T-helper 2 cell treated with Interferon-gamma antibody and Interleukin-4, amounts not matched to agents 5 μg/mL and 100 μg/mL, for 36 hours (primary cell): ENCODE measurements at regions not wholly inside any gene's neighbourhood (a gene's known extent, or its start where the extent isn't known, plus 50 kb on each side); places are given as distances from the start of the nearest gene placed in this dataset.

Experiments used
- DNase-seq: peaks from one replicate; pipeline ENCODE4 v3.0.0; 2021; ENCODE audit warnings: low spot score
- H3K27ac Mint-ChIP-seq: one replicate; pipeline ENCODE4 v1.8.0; 2021; ENCODE audit warnings: mild to moderate bottlenecking, mixed read lengths
- H3K27me3 Mint-ChIP-seq: one replicate; pipeline ENCODE4 v1.8.0; 2021; ENCODE audit warnings: low read depth, mixed read lengths
- H3K36me3 Mint-ChIP-seq: one replicate; pipeline ENCODE4 v1.8.0; 2021; ENCODE audit warnings: low read depth, mixed read lengths
- H3K4me1 Mint-ChIP-seq: one replicate; pipeline ENCODE4 v1.8.0; 2021; ENCODE audit warnings: low read depth, mixed read lengths
- H3K4me3 Mint-ChIP-seq: one replicate; pipeline ENCODE4 v1.8.0; 2022; ENCODE audit warnings: mild to moderate bottlenecking, moderate library complexity, mixed read lengths
- H3K9me3 Mint-ChIP-seq: one replicate; pipeline ENCODE4 v1.8.0; 2021; ENCODE audit warnings: mixed read lengths

GRCh38 chr3:109618766-109619378 is 281.5 kb upstream of the DPPA4 start:
- Mint-ChIP-seq H3K4me1 (no peaks in the 10 kb centered on the region), H3K9me3 (no peaks in the 10 kb centered on the region), H3K27ac (no peak overlapping the region), H3K36me3 (no peaks in the 10 kb centered on the region), H3K4me3 (no peak overlapping the region), H3K27me3 (no peaks in the 10 kb centered on the region)
- DNase-seq = no peak

- Mint-ChIP-seq H3K36me3 (no peaks in the 10 kb centered on the region), H3K27ac (no peak overlapping the region), H3K4me1 (no peaks in the 10 kb centered on the region), H3K27me3 (no peaks in the 10 kb centered on the region), H3K4me3 (no peak overlapping the region), H3K9me3 (no peaks in the 10 kb centered on the region)
- no peak for DNase-seq
Observed at GRCh38 chr3:109631897-109632296, 294.6 kb upstream of the DPPA4 start.

- H3K4me3 Mint-ChIP-seq = no peak overlapping the region
- H3K9me3 Mint-ChIP-seq = no peaks in the 10 kb centered on the region
- DNase-seq = no peak
- no peaks in the 10 kb centered on the region for H3K4me1 Mint-ChIP-seq
- no peaks in the 10 kb centered on the region for H3K27me3 Mint-ChIP-seq
- H3K36me3 Mint-ChIP-seq = no peaks in the 10 kb centered on the region
- H3K27ac Mint-ChIP-seq = no peak overlapping the region
Observed at GRCh38 chr3:109640146-109640652, 302.9 kb upstream of the DPPA4 start.

GRCh38 chr3:109642025-109642424 is 304.7 kb upstream of the DPPA4 start:
- Mint-ChIP-seq H3K4me1 (no peaks in the 10 kb centered on the region), H3K4me3 (no peak overlapping the region), H3K27ac (no peak overlapping the region), H3K9me3 (no peaks in the 10 kb centered on the region), H3K27me3 (no peaks in the 10 kb centered on the region), H3K36me3 (no peaks in the 10 kb centered on the region)
- DNase-seq = no peak

- no peak overlapping the region for H3K4me3 Mint-ChIP-seq
- no peak overlapping the region for H3K27ac Mint-ChIP-seq
- H3K4me1 Mint-ChIP-seq = no peaks in the 10 kb centered on the region
- no peak for DNase-seq
- no peaks in the 10 kb centered on the region for H3K9me3 Mint-ChIP-seq
- no peaks in the 10 kb centered on the region for H3K27me3 Mint-ChIP-seq
- H3K36me3 Mint-ChIP-seq = no peaks in the 10 kb centered on the region
Observed at GRCh38 chr3:109643590-109643989, 306.2 kb upstream of the DPPA4 start.

- no peaks in the 10 kb centered on the region for H3K4me1 Mint-ChIP-seq
- no peak overlapping the region for H3K27ac Mint-ChIP-seq
- no peak overlapping the region for H3K4me3 Mint-ChIP-seq
- no peaks in the 10 kb centered on the region for H3K27me3 Mint-ChIP-seq
- no peaks in the 10 kb centered on the region for H3K36me3 Mint-ChIP-seq
- no peaks in the 10 kb centered on the region for H3K9me3 Mint-ChIP-seq
- DNase-seq = no peak
Observed at GRCh38 chr3:109644332-109644731, 307.0 kb upstream of the DPPA4 start.

GRCh38 chr3:109644746-109645145 is 307.4 kb upstream of the DPPA4 start:
- no peak overlapping the region for H3K4me3 Mint-ChIP-seq
- no peaks in the 10 kb centered on the region for H3K27me3 Mint-ChIP-seq
- DNase-seq = no peak
- H3K27ac Mint-ChIP-seq = no peak overlapping the region
- H3K36me3 Mint-ChIP-seq = no peaks in the 10 kb centered on the region
- H3K4me1 Mint-ChIP-seq = no peaks in the 10 kb centered on the region
- H3K9me3 Mint-ChIP-seq = no peaks in the 10 kb centered on the region

GRCh38 chr3:109648027-109648426 is 310.7 kb upstream of the DPPA4 start:
- Mint-ChIP-seq H3K36me3 (no peaks in the 10 kb centered on the region), H3K9me3 (no peaks in the 10 kb centered on the region), H3K4me3 (no peak overlapping the region), H3K27ac (no peak overlapping the region), H3K4me1 (no peaks in the 10 kb centered on the region), H3K27me3 (no peaks in the 10 kb centered on the region)
- no peak for DNase-seq

- no peak overlapping the region for H3K4me3 Mint-ChIP-seq
- no peak overlapping the region for H3K27ac Mint-ChIP-seq
- H3K36me3 Mint-ChIP-seq = no peaks in the 10 kb centered on the region
- H3K9me3 Mint-ChIP-seq = no peaks in the 10 kb centered on the region
- H3K27me3 Mint-ChIP-seq = no peaks in the 10 kb centered on the region
- no peaks in the 10 kb centered on the region for H3K4me1 Mint-ChIP-seq
- DNase-seq = no peak
Observed at GRCh38 chr3:109656225-109656624, 318.9 kb upstream of the DPPA4 start.

GRCh38 chr3:109678600-109678999 is 341.3 kb upstream of the DPPA4 start:
- no peaks in the 10 kb centered on the region for H3K4me1 Mint-ChIP-seq
- no peaks in the 10 kb centered on the region for H3K36me3 Mint-ChIP-seq
- no peak overlapping the region for H3K27ac Mint-ChIP-seq
- DNase-seq = no peak
- no peak overlapping the region for H3K4me3 Mint-ChIP-seq
- no peaks in the 10 kb centered on the region for H3K9me3 Mint-ChIP-seq
- H3K27me3 Mint-ChIP-seq = no peaks in the 10 kb centered on the region

- Mint-ChIP-seq H3K9me3 (no peaks in the 10 kb centered on the region), H3K4me3 (no peak overlapping the region), H3K36me3 (no peaks in the 10 kb centered on the region)
Observed at GRCh38 chr3:109679664-109680063, 342.3 kb upstream of the DPPA4 start.

GRCh38 chr3:109683746-109684145 is 346.4 kb upstream of the DPPA4 start:
- no peaks in the 10 kb centered on the region for H3K4me1 Mint-ChIP-seq
- H3K36me3 Mint-ChIP-seq = no peaks in the 10 kb centered on the region

More at GRCh38 chr3:109679664-109680063, 342.3 kb upstream of the DPPA4 start:
- Mint-ChIP-seq H3K4me1 (no peaks in the 10 kb centered on the region), H3K27ac (no peak overlapping the region), H3K27me3 (no peaks in the 10 kb centered on the region)
- no peak for DNase-seq

GRCh38 chr3:109685084-109686079 is 348.0 kb upstream of the DPPA4 start:
- Mint-ChIP-seq H3K27ac (no peak overlapping the region), H3K9me3 (peaks cover 3% of the 10 kb centered on the region), H3K4me3 (no peak overlapping the region), H3K27me3 (no peaks in the 10 kb centered on the region), H3K36me3 (no peaks in the 10 kb centered on the region), H3K4me1 (no peaks in the 10 kb centered on the region)
- DNase-seq = no peak

More at GRCh38 chr3:109683746-109684145, 346.4 kb upstream of the DPPA4 start:
- no peak overlapping the region for H3K4me3 Mint-ChIP-seq
- no peaks in the 10 kb centered on the region for H3K9me3 Mint-ChIP-seq
- DNase-seq = no peak
- no peak overlapping the region for H3K27ac Mint-ChIP-seq
- H3K27me3 Mint-ChIP-seq = no peaks in the 10 kb centered on the region

GRCh38 chr3:109687626-109688025 is 350.3 kb upstream of the DPPA4 start:
- no peak for DNase-seq
- Mint-ChIP-seq H3K4me1 (no peaks in the 10 kb centered on the region), H3K4me3 (no peak overlapping the region), H3K36me3 (peaks cover 1% of the 10 kb centered on the region), H3K27ac (no peak overlapping the region), H3K27me3 (no peaks in the 10 kb centered on the region), H3K9me3 (peaks cover 16% of the 10 kb centered on the region)
